Stimulated activated CD4-positive, alpha-beta T cell treated with anti-CD3 and anti-CD28 coated beads, Interleukin-4, amount 100 ng/mL, for 48 hours (primary cell): ENCODE measurements at regions not wholly inside any gene's neighbourhood (a gene's known extent, or its start where the extent isn't known, plus 50 kb on each side); places are given as distances from the start of the nearest gene placed in this dataset.

ENCODE experiments used
- DNase-seq, 2 donors: peaks; one replicate each; pipeline ENCODE4 v3.0.0-alpha.2; 2020; ENCODE audit warnings: low read depth in 2 of 2

GRCh38 chr6:45791211-45792168, 224.2 kb downstream of the CLIC5 start:
- no peak for DNase-seq

- no peak for DNase-seq
Observed at GRCh38 chr6:45789238-45789637, 226.4 kb downstream of the CLIC5 start.

- no peak for DNase-seq
Observed at GRCh38 chr6:45787384-45787783, 228.3 kb downstream of the CLIC5 start.

- DNase-seq, result no peak
Observed at GRCh38 chr6:45786355-45786781, 229.3 kb downstream of the CLIC5 start.

- DNase-seq, result no peak
Observed at GRCh38 chr6:45784250-45784649, 231.4 kb downstream of the CLIC5 start.

- DNase-seq, result no peak
Observed at GRCh38 chr6:45783716-45784115, 231.9 kb downstream of the CLIC5 start.

- no peak for DNase-seq
Observed at GRCh38 chr6:45781890-45782289, 233.8 kb downstream of the CLIC5 start.

GRCh38 chr6:45780523-45780922, 235.1 kb downstream of the CLIC5 start:
- no peak for DNase-seq

GRCh38 chr6:45775026-45775697, 240.5 kb downstream of the CLIC5 start:
- DNase-seq, result no peak

GRCh38 chr6:45773906-45774305, 241.8 kb downstream of the CLIC5 start:
- DNase-seq, result no peak

- no peak for DNase-seq
Observed at GRCh38 chr6:45772886-45773495, 242.7 kb downstream of the CLIC5 start.

- DNase-seq, result no peak
Observed at GRCh38 chr6:45772051-45772450, 243.6 kb downstream of the CLIC5 start.

- DNase-seq, result no peak
Observed at GRCh38 chr6:45763281-45763680, 252.4 kb downstream of the CLIC5 start.

GRCh38 chr6:45759472-45759810, 256.2 kb downstream of the CLIC5 start:
- DNase-seq, result no peak

- DNase-seq, result no peak
Observed at GRCh38 chr6:45758787-45759471, 256.7 kb downstream of the CLIC5 start.

GRCh38 chr6:45757443-45758130, 258.1 kb downstream of the CLIC5 start:
- DNase-seq, result no peak

GRCh38 chr6:45756606-45757005, 259.1 kb downstream of the CLIC5 start:
- no peak for DNase-seq

- DNase-seq, result no peak
Observed at GRCh38 chr6:45754432-45754831, 261.2 kb downstream of the CLIC5 start.

- no peak for DNase-seq
Observed at GRCh38 chr6:45746046-45746445, 269.6 kb downstream of the CLIC5 start.

GRCh38 chr6:45743028-45743615, 272.5 kb downstream of the CLIC5 start:
- DNase-seq, result no peak

GRCh38 chr6:45742591-45742990, 273.1 kb downstream of the CLIC5 start:
- no peak for DNase-seq
